ENCODE measurements at regions not wholly inside any gene's neighbourhood (a gene's known extent, or its start where the extent isn't known, plus 50 kb on each side); places are given as distances from the start of the nearest gene placed in this dataset.

GRCh38 chr20:10735195-10735949 is 61.6 kb upstream of the JAG1 start:
- TF ChIP-seq CTCF (IDR thresholded peaks at IDR 0.05 in 2 of 3, conservative IDR thresholded peaks at IDR 0.05 in 1 of 3; ENCODE audit: control insufficient read depth in 2 of 3, extremely low read depth in 1 of 3, insufficient read depth in 1 of 3, low read depth in 3 of 3, low read length in 3 of 3) (no peak), KDM1A (IDR thresholded peaks at IDR 0.05; ENCODE audit: borderline replicate concordance) (no peak)

All from GM12878 (cell line).